ENCODE measurements at regions not wholly inside any gene's neighbourhood (a gene's known extent, or its start where the extent isn't known, plus 50 kb on each side); places are given as distances from the start of the nearest gene placed in this dataset.
A peak's percentile ranks its signal among the peaks of the same experiment; 100 is the strongest.

DNA sequence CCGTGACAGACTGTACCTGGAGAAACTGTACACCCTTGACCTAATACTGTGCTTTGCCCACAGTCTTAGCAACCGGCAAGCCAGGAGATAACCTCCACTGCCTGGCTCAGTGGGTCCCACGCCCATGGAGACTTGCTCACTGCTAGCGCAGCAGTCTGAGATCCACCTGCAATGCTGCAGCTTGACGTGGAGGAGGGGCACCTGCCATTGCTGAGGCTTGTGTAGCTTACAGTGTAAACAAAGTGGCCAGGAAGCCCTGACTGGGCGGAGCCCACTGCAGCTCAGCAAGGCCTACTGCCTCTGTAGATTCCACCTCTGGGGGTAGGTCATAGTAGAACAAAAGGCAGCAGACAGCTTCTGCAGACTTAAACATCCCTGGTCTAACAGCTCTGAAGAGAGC lies 189.3 kb downstream of the EDEM1 start (continued):
- TF ChIP-seq ZNF775 (CRISPR knock-in tag; IDR thresholded peaks at IDR 0.05; ENCODE audit: borderline replicate concordance) = no peak
- peak; percentile 27 for TF ChIP-seq CBX1 (IDR thresholded peaks at IDR 0.05; ENCODE audit: low read depth)
- TF ChIP-seq, protein P1, sequence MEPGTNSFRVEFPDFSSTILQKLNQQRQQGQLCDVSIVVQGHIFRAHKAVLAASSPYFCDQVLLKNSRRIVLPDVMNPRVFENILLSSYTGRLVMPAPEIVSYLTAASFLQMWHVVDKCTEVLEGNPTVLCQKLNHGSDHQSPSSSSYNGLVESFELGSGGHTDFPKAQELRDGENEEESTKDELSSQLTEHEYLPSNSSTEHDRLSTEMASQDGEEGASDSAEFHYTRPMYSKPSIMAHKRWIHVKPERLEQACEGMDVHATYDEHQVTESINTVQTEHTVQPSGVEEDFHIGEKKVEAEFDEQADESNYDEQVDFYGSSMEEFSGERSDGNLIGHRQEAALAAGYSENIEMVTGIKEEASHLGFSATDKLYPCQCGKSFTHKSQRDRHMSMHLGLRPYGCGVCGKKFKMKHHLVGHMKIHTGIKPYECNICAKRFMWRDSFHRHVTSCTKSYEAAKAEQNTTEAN (CRISPR knock-in tag; conservative IDR thresholded peaks at IDR 0.05) = no peak
- no peak for TF ChIP-seq ZNF253 (CRISPR knock-in tag; IDR thresholded peaks at IDR 0.05; ENCODE audit: borderline replicate concordance)
- no peak for TF ChIP-seq ZNF383 (CRISPR knock-in tag; IDR thresholded peaks at IDR 0.05; ENCODE audit: borderline replicate concordance)
- TF ChIP-seq MYNN (CRISPR knock-in tag; IDR thresholded peaks at IDR 0.05; ENCODE audit: low read depth) = no peak
- no peak for TF ChIP-seq DZIP1 (CRISPR knock-in tag; IDR thresholded peaks at IDR 0.05)
- 0 out of 2 replicates have a peak, but pooled peaks have one; percentile 13 for TF ChIP-seq RXRB (CRISPR knock-in tag; IDR thresholded peaks at IDR 0.05; ENCODE audit: borderline replicate concordance)
- no peak for TF ChIP-seq TRIM24 (CRISPR knock-in tag; IDR thresholded peaks at IDR 0.05)
- TF ChIP-seq DMAP1 (CRISPR knock-in tag; IDR thresholded peaks at IDR 0.05) = no peak
- TF ChIP-seq, protein P2, sequence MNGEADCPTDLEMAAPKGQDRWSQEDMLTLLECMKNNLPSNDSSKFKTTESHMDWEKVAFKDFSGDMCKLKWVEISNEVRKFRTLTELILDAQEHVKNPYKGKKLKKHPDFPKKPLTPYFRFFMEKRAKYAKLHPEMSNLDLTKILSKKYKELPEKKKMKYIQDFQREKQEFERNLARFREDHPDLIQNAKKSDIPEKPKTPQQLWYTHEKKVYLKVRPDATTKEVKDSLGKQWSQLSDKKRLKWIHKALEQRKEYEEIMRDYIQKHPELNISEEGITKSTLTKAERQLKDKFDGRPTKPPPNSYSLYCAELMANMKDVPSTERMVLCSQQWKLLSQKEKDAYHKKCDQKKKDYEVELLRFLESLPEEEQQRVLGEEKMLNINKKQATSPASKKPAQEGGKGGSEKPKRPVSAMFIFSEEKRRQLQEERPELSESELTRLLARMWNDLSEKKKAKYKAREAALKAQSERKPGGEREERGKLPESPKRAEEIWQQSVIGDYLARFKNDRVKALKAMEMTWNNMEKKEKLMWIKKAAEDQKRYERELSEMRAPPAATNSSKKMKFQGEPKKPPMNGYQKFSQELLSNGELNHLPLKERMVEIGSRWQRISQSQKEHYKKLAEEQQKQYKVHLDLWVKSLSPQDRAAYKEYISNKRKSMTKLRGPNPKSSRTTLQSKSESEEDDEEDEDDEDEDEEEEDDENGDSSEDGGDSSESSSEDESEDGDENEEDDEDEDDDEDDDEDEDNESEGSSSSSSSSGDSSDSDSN (CRISPR knock-in tag; IDR thresholded peaks at IDR 0.05) = 0 out of 2 replicates have a peak, but pooled peaks have one; percentile 32
- TF ChIP-seq, protein P3, sequence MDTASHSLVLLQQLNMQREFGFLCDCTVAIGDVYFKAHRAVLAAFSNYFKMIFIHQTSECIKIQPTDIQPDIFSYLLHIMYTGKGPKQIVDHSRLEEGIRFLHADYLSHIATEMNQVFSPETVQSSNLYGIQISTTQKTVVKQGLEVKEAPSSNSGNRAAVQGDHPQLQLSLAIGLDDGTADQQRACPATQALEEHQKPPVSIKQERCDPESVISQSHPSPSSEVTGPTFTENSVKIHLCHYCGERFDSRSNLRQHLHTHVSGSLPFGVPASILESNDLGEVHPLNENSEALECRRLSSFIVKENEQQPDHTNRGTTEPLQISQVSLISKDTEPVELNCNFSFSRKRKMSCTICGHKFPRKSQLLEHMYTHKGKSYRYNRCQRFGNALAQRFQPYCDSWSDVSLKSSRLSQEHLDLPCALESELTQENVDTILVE (CRISPR knock-in tag; IDR thresholded peaks at IDR 0.05) = no peak
- TF ChIP-seq PHF21A (CRISPR knock-in tag; IDR thresholded peaks at IDR 0.05) = no peak
- TF ChIP-seq FOXP4 (CRISPR knock-in tag; IDR thresholded peaks at IDR 0.05) = peak; percentile 78; the same call in 1 of the 2 replicates
- TF ChIP-seq ZNF644 (CRISPR knock-in tag; IDR thresholded peaks at IDR 0.05; ENCODE audit: low read depth) = no peak
- TF ChIP-seq, protein P4, sequence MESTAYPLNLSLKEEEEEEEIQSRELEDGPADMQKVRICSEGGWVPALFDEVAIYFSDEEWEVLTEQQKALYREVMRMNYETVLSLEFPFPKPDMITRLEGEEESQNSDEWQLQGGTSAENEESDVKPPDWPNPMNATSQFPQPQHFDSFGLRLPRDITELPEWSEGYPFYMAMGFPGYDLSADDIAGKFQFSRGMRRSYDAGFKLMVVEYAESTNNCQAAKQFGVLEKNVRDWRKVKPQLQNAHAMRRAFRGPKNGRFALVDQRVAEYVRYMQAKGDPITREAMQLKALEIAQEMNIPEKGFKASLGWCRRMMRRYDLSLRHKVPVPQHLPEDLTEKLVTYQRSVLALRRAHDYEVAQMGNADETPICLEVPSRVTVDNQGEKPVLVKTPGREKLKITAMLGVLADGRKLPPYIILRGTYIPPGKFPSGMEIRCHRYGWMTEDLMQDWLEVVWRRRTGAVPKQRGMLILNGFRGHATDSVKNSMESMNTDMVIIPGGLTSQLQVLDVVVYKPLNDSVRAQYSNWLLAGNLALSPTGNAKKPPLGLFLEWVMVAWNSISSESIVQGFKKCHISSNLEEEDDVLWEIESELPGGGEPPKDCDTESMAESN (CRISPR knock-in tag; conservative IDR thresholded peaks at IDR 0.05) = 0 out of 2 replicates have a peak, but pooled peaks have one; percentile 26
- TF ChIP-seq FOXK1 (CRISPR knock-in tag; IDR thresholded peaks at IDR 0.05; ENCODE audit: borderline replicate concordance, low read depth) = peak; percentile 53; the same call in 1 of the 2 replicates
- TF ChIP-seq ZNF570 (CRISPR knock-in tag; IDR thresholded peaks at IDR 0.05; ENCODE audit: borderline replicate concordance) = no peak
